ENCODE measurements at regions not wholly inside any gene's neighbourhood (a gene's known extent, or its start where the extent isn't known, plus 50 kb on each side); places are given as distances from the start of the nearest gene placed in this dataset.

DNA sequence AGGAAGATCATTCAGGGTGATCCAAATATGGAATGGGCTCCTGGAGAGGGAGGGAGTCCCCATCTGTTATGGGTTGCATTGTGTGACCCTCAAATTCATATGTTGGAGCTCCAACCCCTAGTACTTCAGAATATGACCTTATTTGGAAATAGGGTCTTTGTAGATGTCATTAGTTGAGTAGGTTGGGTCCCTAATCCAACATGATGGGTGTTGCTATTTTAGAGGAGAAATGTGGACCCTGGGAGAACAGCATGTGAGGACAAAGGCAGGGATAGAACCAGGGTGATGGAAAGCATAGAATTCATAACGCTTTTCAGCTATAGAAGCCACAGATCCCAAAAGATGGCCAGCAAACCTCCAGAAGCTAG is 91.5 kb upstream of the SMNDC1 start:
- TF ChIP-seq, protein P1, sequence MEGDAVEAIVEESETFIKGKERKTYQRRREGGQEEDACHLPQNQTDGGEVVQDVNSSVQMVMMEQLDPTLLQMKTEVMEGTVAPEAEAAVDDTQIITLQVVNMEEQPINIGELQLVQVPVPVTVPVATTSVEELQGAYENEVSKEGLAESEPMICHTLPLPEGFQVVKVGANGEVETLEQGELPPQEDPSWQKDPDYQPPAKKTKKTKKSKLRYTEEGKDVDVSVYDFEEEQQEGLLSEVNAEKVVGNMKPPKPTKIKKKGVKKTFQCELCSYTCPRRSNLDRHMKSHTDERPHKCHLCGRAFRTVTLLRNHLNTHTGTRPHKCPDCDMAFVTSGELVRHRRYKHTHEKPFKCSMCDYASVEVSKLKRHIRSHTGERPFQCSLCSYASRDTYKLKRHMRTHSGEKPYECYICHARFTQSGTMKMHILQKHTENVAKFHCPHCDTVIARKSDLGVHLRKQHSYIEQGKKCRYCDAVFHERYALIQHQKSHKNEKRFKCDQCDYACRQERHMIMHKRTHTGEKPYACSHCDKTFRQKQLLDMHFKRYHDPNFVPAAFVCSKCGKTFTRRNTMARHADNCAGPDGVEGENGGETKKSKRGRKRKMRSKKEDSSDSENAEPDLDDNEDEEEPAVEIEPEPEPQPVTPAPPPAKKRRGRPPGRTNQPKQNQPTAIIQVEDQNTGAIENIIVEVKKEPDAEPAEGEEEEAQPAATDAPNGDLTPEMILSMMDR (IDR thresholded peaks at IDR 0.05), result no peak
- no peak for TF ChIP-seq POLR2A (IDR thresholded peaks at IDR 0.05)

Measured in tibial nerve (tissue), 3 donors.